COR-L47 (cell line): ENCODE measurements at regions not wholly inside any gene's neighbourhood (a gene's known extent, or its start where the extent isn't known, plus 50 kb on each side); places are given as distances from the start of the nearest gene placed in this dataset.

ENCODE experiments used
- DNase-seq: peaks from one replicate; lab custom pipeline; 2025; lab: John Stamatoyannopoulos, UW

DNA sequence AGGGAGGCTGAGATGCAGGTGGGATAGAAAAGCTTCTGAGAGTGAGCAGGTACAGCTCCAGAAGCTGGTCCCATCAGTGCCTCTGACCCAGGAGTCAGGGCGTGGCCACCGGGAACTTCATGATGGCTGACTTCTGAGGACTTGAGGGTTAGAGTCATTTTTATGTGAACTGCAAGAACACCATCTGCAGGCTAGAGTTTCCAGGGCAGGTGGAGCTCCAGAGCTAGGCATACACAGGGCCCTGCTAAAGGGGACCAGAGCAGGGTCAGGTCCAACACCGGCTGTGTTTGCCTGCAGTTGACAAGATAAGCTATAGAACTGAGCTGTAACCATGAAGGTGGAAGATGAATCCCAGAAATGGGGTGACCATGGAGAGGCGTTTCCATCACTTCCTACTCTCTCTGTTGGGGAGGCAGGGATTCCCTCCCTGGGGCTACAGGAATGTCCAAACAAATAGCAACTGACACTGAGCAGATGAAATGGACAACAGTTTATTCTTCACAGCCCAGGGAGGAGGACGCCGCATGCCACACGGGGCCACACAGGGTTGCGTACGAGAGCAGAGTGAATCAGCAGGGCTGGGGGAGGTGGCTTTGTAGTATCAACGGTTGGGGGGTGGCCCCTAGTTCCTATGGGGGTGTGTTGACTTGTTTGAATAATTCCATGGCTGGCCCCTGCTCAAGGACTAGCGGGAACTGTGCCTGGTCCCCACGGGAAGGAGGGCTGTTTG, 77.6 kb upstream of the ZNF516 start:
- DNase-seq = no peak

DNA sequence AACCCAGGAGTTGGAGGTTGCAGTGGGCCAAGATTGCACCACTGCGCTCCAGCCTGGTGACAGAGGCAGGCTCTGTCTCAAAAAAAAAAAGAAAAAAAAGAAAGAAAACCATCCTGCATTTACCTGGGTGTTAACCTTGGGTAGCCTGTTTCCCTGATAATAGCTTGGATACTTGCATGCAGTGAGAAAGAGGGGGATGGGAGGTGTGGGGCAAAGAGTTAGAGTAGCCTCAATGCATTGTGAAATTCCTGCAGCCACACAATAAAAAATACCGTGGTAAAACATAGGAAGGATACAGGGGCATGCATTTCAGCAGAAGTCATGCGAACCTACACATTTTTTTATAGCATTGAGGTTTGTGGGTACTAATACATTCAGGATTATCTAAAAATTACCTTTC, 76.6 kb upstream of the ZNF516 start:
- no peak for DNase-seq

DNA sequence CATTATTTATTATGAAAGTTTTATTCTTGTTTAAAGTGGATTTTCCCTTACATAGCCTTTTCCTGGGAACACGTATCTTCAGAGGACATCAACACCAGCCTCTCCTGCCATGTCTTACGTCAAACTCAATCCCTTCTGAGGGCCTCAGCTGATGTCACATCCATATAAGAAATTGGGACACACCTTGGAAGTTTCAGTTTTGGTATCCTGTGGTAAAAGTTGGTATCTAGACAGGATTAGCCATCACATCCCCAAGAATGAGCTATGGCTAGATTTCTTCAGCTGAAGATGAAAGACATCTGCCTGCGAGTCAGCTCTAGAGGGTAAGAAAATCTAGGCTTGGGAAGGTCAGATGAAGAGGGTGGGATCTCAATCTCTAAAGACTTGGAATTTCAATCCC, 75.8 kb upstream of the ZNF516 start:
- no peak for DNase-seq

DNA sequence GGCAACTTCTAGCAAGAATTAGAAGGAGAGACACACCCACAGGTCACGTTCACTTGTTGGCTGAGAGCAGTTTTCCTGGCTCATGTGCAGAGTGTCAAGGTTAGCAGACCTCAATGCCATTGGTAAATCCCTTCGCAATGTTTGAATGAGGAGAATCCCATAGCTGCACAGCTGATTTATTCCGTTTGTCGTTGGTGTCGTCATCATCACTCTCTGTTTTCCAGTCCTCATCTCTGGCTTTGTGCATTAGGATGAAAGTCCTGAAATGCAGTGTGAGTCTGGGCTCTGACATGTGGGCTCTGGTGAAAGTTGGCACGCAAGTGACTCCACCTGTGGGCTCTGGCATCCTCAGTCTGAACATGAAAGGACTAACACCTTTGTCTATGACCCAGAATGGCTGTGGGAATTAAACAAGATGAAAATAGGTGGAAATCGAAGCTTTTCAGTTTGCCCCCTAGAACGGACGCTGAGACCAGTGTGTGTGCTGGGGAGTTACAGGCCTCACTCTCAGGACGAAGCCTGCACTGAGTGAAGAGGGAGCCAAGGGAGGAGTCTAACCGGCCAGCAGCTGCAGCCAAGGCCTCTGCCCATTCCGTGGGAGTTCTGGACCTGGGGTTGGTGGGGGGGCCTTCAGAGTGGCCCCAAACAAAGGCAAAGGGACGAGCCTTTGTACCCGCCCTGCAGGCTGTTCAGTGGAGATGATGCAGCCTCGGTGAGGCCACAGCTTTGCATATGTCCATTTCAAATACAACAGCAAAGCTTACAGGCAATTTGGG, 74.8 kb upstream of the ZNF516 start:
- no peak for DNase-seq

DNA sequence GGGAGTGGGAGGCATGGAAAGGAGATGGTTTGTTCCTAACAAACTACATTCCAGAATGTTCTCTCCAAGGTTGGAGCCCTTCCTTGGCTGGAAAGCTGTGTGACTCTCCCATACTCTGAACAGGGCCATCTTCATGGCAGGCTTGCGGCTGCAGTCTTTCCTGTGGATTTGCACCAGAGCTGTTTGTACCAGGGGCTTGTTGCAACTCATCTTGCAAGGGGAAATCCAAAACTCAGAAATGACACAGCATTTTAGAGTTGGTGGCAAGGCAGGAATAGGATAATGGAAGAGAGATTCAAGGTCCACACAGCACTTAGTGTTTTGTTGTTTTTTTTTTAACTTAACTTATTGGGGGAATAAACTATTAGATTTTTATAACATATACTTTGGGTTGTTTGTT, 73.7 kb upstream of the ZNF516 start:
- no peak for DNase-seq

DNA sequence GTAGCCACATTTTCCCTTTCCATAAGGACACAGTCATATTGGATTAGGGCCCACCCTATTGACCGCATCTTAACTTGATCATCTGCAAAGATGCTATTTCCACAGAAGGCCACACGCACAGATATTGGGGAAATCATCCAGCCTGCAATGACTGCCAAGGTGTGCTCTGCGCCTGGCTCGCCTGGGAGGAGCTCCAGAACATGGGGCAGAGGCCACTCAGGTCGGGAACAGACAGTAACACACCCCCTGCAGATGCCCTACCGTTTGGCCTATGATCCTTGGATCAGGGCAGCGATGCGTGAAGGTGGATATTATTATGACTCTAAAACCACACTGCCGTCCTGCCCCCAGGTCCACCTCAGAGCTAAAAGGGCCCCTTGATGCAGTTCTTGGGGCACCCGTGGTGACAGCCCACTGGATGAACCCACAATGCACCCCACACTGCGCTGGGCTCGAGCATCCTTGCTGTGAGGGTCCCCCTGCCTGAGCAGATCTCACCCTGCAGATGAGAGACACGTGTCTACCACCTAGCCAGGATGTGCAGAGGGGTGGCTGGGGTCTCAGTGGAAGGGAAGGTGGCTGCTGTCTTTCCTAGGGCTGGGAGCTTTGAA, 72.9 kb upstream of the ZNF516 start:
- DNase-seq = no peak

DNA sequence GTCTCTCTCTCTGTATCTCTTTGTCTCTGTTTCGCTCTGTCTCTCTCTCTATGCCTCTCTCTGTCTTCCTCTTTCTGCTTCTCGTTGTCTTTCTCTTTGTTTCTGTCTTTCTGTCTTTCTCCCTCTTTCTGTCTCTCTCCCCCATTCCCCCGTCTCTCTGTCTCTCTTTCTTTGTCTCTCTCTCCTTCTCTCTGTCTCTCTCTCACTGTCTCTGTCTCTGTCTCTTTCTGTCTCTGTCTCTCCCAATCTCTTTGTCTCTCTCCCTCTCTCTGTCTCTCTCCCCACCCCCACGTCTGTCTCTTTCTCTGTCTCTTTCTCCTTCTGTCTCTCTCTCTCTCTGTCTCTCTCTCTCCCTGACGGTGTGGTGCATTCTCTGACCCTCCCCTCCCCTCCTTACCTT, 71.9 kb upstream of the ZNF516 start:
- no peak for DNase-seq

DNA sequence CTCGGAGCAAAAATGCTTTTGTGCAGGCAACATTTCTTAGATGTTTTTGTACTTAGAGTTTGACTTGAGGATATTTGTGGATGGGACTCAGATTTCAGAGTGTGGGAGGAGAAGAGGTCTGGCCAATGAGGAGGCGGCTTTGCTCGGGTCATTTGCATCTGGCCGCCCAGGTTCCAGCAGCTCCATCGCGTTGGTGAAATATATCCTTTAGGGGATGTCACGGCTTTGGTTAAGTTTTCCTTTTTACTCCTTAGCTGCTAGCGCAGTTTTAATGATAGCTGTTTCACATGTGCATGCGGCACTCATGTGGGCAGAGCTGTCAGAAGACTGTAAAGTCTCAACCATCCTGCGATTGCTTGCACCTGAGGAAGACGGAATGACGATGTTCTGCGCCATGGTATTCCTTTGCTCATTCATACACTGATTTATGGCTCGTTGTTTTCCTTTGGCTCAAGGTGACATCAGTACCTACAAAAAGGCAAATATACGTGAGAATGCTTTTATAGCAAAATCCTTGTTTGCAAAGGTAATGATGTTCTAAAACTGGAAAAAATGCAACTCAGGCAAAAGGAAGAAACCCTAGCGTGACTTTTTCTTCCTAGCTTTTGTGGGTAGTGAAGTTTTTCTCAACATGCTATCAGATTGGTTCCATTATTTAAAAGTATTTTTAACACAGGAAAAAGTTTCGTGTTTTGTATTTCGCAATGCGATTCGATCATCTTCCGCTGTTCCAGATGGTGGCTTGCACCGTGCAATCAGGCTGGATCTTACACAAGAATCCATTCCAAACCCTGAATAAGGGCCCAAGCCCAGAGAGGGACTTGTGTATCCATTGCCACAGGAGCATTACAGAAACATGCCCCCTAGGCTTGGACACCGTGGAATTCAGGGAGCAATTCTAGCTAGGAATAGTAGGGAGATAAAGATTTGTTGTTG, 70.5 kb upstream of the ZNF516 start:
- no peak for DNase-seq

DNA sequence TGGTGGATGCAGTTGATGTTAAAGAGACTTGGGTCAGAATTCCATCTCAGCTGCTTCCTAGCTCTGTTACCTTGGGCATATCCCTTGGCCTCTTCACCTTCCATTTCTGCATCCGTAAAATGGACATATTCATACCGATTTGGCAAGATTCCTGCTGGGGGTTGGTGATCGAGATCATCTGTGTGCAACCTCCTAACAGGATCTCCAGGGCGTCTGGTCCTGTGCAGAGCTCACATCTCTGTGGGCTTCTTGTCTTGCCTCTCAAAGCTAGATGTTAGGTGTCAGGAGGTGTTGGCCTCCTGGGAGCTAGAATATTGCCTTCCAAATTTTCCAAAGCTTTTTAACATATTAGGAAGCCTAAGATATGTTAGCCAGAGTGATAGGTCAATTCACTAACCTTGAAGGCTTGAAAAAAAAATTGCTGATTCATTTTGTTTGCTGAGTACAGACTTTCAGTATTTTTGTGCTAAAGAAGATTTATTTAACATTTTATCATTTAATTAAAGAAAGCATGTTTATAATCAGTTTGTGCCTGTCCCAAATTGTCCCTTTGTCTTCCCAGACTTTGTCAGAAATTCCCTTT, 69.7 kb upstream of the ZNF516 start:
- no peak for DNase-seq

DNA sequence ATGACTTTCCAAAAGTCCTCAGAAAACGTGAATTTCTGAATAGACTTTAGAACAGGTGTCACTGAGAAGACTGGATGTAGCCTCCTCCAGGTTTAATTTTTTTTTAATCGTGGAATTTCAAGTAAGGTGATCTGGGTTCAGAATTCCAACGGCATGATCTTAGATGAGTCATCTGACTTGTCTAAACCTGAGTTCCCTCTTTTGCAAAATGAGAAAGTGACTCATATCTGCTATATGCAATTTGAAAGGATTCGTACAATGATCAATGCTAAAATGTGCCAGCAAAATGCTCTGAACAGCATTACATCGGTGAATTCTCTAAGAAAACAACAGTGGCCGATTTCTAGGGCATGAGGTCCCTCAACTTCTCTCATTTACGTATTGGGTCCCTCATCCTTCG, 69.1 kb upstream of the ZNF516 start:
- DNase-seq = no peak

DNA sequence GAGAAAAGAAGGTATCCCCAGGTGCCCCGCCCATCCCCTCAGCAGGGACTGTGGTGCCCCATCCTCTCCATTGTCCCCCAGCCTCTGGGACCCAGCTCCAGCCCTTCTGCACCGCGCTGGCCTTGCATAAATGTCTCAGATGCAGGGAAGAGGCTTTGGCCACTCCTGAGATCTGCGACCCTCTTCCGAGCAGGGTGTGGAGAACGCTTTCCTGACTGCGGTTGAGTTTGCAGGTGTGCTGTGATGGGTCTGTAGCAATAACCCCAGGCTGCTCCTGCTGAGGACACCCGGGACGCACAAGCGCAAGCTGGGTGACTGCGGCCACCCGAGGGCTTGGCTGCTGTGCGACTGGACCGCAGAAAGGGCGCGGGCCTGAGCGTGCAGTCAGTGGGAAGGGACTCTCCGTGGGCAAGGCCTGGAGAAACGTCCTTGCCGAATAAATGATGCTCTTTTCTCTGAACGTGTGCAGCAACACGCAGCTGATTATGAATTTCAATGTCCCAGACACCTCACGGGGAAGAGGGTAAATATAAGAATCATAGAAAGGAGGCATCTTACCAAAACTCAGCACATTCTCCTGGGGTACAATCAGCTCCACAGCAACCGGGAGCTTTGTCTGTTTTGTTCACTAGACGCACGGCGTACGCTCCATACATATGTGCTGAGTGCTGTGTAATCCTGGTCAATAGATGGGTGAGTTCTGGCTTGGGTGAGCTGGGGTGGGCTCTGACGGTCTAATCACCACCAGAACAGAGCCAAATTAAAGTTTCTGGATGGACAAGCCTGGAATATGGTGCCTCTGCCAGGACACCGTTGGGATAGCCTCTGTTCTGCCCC, 67.5 kb upstream of the ZNF516 start:
- DNase-seq = no peak

DNA sequence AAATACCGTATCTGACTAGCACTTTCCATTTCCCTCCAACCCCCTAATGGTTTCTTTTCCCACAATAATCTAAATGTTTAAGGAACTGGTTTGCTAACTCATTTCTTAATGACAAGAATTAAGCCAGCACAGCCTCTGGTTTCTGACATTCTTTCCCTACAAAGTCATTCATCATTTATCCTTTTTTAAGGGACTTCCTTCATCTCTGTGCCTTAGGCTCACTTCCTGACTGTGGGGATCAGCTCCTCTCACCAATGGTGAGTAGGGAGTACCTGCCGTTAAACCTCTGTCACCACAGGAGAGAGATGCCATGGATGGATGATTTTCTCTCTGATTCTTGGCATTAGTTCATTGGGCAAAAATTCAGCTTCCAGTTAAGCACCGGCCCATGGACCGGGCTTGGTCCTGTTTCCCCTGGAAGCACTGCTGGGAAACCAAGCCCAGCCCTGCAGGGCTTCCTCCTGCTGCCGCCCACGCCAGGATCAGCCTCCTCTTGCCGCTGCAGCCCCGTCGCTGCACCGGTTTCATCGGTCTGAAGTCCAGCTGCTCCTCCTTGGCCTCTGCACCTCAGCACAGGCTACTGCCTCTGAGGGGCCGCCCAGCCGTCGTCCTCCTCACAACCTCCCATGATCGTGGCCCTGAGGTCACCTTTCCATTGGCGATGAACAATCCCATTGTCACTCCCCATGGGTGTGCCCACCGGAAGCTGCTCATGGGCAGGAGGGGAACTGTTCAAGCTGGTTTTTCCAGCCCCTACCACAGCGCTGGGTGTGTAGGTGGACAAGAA, 64.0 kb upstream of the ZNF516 start:
- DNase-seq = no peak

DNA sequence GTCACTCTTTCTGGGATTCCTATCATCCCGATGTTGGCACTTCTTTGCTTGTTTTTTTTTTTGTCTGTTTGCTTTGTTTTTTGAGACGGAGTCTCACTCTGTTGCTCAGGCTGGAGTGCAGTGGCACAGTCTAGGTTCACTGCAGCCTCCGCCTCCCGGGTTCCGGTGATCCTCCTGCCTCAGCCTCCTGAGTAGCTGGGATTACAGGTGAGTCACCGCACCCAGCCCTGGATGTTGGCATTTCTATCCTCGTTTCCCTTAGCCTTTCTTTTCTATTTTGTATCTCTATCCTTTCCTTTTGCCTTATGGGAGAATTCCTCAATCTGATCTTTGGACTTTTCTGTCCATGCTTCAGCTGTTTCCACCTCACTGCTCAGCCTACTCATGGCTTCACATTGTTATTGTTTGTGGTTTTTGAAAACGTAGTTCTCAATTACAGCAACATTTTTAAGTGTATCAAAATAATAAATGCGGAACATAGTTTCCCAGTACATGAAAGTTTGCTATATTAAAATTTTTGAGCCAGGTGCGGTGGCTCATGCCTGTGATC, 62.1 kb upstream of the ZNF516 start:
- DNase-seq = no peak

DNA sequence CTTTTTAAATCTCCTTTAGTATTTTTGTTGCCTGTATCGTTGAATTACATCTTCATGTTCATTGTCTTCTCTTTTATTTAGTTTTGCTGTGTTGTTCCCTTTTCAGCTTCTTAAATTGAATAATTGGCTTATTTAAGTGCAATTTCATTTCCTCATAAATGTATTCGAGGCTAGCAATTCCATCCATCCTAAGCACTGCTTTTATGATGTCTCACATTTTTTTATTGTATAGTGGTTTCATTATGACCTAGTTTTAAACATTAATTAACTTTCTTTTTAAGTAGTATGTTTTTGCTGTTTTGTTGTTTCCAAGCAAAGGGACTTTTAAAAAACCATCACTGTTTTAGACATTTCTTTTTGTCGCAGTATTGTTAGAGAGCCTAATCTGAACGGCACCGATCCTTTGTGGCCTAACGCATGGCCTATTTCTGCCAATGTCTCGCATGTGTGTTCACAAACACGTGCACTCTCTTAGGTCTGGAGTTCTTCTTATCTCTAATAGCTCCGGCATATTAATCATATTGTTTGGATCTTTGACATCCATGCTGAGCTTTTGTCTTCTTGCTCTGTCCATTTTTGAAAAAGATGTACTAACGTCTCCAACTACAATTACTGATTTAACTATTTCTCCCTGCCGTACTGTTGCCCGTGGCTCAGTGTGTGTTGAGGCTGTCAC, 59.6 kb upstream of the ZNF516 start:
- no peak for DNase-seq

DNA sequence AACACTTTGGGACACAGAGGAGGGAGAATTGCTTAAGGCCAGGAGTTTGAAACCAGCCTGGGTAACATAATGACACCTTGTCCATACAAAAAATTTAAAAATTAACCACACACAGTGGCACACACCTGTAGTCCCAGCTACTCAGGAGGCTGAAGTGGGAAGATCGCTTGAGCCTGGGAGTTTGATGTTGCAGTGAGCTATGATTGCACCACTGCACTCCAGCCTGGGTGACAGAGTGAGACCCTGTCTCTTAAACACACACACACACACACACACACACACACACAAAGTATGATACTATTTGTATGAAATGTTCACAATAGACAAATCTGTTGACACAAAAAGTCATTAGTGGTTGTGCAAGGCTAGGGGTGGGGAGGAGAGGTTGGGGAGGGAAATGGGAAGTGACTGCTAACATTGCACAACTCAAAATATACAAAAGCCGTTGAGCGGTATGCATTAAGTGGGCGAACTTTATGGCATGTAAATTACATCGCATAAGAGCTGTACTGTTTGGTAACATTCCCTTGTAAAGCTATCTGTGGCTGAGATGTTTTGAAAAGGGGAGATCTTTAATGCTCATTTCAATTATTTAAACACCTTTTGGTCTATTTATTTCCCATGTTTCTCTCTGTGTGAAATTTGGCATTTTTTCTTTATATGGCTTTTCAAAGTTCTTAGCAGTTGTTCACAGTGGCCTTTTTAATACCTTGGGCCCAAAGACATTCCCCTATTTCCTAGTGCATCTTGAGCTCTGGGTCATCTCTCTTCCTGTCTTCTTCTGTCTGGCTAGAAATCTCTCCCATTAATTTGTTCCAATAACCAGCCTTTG, 58.9 kb upstream of the ZNF516 start:
- no peak for DNase-seq

DNA sequence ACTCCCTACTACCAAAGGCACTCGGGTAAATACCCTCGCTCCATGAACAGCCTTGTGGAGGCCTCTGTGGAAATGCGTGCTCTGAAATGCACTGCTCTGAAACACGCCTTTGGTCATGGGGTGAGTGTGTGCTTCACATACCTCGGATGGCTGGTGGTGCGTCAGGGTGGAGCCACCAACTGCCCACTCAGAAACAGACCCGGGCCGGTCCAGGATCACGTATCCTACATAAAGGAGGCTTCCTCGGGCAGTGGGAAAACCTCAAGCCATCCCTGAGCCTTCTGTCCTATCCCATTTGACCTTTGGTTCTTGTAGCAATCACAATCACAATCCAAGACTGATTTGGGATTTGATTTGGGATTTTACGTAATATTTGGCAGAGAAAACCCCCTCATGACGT, 53.5 kb upstream of the ZNF516 start:
- no peak for DNase-seq

DNA sequence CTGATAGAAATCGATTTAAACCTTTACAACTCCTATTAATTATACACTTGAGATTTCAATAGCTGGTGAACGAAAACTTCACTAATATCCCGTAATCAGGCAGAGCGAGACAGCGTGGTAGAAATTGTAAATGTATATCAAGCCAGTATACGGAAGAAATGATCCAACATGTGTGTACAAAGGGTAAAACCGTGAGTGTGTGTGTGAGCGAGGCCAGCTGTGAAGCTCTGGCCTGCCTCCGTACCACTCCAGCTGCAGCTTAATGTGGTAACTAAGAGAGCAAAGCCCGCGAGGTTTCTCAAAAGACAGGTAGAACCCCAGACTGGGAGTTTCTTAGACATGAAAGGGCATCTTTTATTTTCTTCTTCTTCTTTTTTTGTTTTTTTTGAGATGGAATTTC, 52.3 kb upstream of the ZNF516 start:
- no peak for DNase-seq

DNA sequence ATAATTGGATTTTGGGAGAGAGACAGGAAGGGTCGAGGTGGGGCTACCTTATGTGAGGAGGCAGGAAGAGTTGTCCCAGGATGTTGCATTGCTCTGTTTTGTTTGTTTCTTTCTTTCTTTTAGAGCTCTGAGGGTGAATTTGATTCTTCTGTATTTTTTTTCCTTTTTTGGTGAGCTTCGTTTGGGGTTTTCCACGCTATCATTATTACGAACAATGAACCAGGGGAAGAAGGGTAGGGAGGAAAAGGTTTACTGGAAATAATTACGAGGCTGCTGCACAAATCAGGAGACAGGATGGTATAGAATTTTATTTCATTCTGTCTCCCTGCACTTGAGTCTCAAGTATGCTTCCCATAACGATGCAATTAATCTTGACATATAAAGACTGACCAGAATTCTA, 51.4 kb upstream of the ZNF516 start:
- DNase-seq = no peak
